Heart left ventricle (tissue), 16 donors: ENCODE measurements at regions not wholly inside any gene's neighbourhood (a gene's known extent, or its start where the extent isn't known, plus 50 kb on each side); places are given as distances from the start of the nearest gene placed in this dataset.
"Not testable (repeated sequence)": the region's sequence is repeated elsewhere in the genome, so short reads cannot be mapped to it uniquely, and the experiment has no call there.

ENCODE experiments used
- ATAC-seq, 4 donors: fragments of 200-7000 bp; cut with Tn5 transposase; one replicate each; pipeline ENCODE4 v1.9.1; 2020 to 2022; ENCODE audit warnings: moderate library complexity in 4 of 4, mild to moderate bottlenecking in 3 of 4, moderate number of reproducible peaks in 1 of 4
- DNase-seq, 5 donors: peaks; one replicate each; pipeline ENCODE4 v3.0.0-alpha.2; 2020
- H3K27ac ChIP-seq, 12 donors: fragments of 200-600 bp; sonication (generic) in 4 of 12; one replicate each; pipeline versions ENCODE4 v1.5.0 to v1.8.0; 2016 to 2022; ENCODE audit warnings: mild to moderate bottlenecking in 2 of 12
- H3K27me3 ChIP-seq, 9 donors: fragments of 200-600 bp; sonication (generic) in 2 of 9; one replicate each; pipeline versions ENCODE4 v1.5.1 to v1.8.0; 2016 to 2022; ENCODE audit warnings: mild to moderate bottlenecking in 3 of 9
- H3K36me3 ChIP-seq, 9 donors: fragments of 200-600 bp; sonication (generic) in 2 of 9; one replicate each; pipeline versions ENCODE4 v1.5.0 to v1.8.0; 2018 to 2022; ENCODE audit warnings: mild to moderate bottlenecking in 2 of 9
- H3K4me1 ChIP-seq, 12 donors: fragments of 200-600 bp; sonication (generic) in 4 of 12; one replicate each; pipeline versions ENCODE4 v1.5.0 to v1.8.0; 2016 to 2022; ENCODE audit warnings: mild to moderate bottlenecking in 3 of 12
- H3K4me3 ChIP-seq, 12 donors: fragments of 200-600 bp; sonication (generic) in 4 of 12; one replicate each; pipeline versions ENCODE4 v1.5.0 to v1.8.0; 2017 to 2022; ENCODE audit warnings: mild to moderate bottlenecking in 9 of 12, moderate library complexity in 4 of 12
- H3K9me3 ChIP-seq, 12 donors: fragments of 200-600 bp; sonication (generic) in 4 of 12; one replicate each; pipeline versions ENCODE4 v1.5.0 to v1.8.0; 2016 to 2022; ENCODE audit warnings: mild to moderate bottlenecking in 1 of 12
- POLR2A ChIP-seq, 2 donors: fragments of 450-650 bp; IDR thresholded peaks; one replicate each; pipeline ENCODE4 v1.6.1; 2017; ENCODE audit warnings: antibody characterized with exemption in 2 of 2, mild to moderate bottlenecking in 2 of 2, moderate library complexity in 2 of 2
- WGBS, 4 donors: extraction: QIAGEN DNeasy Blood & Tissue Kit in 2 of 4; methylation state at CpG; one replicate each; pipeline versions ENCODE4 v1.1.5 to v1.1.7; 2013 to 2018; 5-methylcytosine and 5-hydroxymethylcytosine counted together
- intact Hi-C, 10 donors: fragments of 100-400 bp; cut with DNase I; formaldehyde crosslinking; loops; one replicate each; pipeline versions ENCODE4 v1.11.1 to v1.14.2; 2022
- TF ChIP-seq, protein P1 (sequence below), 12 donors: fragments of 200-600 bp; sonication (generic) in 4 of 12; IDR thresholded peaks; one replicate each; pipeline versions ENCODE4 v1.5.0 to v1.8.0; 2018 to 2022; ENCODE audit warnings: antibody characterized with exemption in 12 of 12, mild to moderate bottlenecking in 5 of 12
- donor health status: ischemic (EF 13 %, LVEDD 7.1; RV severe dilation, severe dysfunction).
- donor health status: healthy with polysubstance abuse.
- donor health status: DM: no; HTN: yes; CAD: no.
- donor health status: DM: no; HTN: no; CAD: no.
- donor health status: ischemic (EF 25% LVEDD 6.9; RV normal size, moderate dysfunction).
- donor health status: ischemic (EF 25% LVEDD 5.7; RV mildly dilated, moderate dysfunction).
- donor health status: healthy.
- donor health status: DM: yes; HTN: yes; CAD: no.
- donor health status: ischemic (EF 35%, LVEDD 5.7; RV mildly dilated, moderate dysfunction).
- donor health status: nonischemic (EF 11% LVEDD 7.7; RV severe dilation, severe dysfunction).
- donor health status: DM: yes; HTN: yes; CAD: no.
- donor health status: PGD.
- donor health status: ischemic (EF 29% LVEDD 5.4; RV normal size, mild dysfunction).
- donor health status: nonischemic (EF 23%, LVEDD 6.1; RV moderate dilation, normal function).

DNA sequence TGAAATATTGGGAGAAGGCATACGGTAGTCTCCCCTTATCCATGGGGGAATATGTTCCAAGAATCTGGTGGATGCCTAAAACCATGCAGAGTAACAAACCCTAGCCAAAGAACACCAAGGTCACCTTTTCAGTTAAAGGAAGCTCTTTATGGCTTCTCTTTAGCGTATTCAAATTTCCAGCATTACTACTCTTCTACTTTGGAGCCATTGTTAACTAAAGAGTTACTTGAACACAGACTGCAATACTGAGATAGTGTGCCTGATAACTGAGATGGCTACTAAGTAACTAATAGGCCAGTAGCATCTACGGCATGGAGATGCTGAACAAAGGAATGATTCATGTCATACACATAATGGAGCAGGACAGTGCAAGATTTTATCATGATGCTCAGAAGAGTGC is 84.5 kb upstream of the SPEF2 start:
- H3K36me3 ChIP-seq: no peaks in the 10 kb centered on the region
- no peaks in the 10 kb centered on the region for H3K27me3 ChIP-seq
- no peak overlapping the region for H3K27ac ChIP-seq
- 85 to 89% (median 88%) methylated on average over 3 of the region's 3 CpGs for WGBS, 4 donors
- no peak for ATAC-seq
- no peaks in the 10 kb centered on the region for H3K4me1 ChIP-seq
- H3K4me3 ChIP-seq: no peak overlapping the region
- DNase-seq: no peak
- peaks cover 0 to 5% (median 0%) of the 10 kb centered on the region in 12 donors for H3K9me3 ChIP-seq
- intact Hi-C loops: no loop called here
- no peak for TF ChIP-seq POLR2A (IDR thresholded peaks at IDR 0.05)
- TF ChIP-seq, protein P1, sequence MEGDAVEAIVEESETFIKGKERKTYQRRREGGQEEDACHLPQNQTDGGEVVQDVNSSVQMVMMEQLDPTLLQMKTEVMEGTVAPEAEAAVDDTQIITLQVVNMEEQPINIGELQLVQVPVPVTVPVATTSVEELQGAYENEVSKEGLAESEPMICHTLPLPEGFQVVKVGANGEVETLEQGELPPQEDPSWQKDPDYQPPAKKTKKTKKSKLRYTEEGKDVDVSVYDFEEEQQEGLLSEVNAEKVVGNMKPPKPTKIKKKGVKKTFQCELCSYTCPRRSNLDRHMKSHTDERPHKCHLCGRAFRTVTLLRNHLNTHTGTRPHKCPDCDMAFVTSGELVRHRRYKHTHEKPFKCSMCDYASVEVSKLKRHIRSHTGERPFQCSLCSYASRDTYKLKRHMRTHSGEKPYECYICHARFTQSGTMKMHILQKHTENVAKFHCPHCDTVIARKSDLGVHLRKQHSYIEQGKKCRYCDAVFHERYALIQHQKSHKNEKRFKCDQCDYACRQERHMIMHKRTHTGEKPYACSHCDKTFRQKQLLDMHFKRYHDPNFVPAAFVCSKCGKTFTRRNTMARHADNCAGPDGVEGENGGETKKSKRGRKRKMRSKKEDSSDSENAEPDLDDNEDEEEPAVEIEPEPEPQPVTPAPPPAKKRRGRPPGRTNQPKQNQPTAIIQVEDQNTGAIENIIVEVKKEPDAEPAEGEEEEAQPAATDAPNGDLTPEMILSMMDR (IDR thresholded peaks at IDR 0.05): no peak

DNA sequence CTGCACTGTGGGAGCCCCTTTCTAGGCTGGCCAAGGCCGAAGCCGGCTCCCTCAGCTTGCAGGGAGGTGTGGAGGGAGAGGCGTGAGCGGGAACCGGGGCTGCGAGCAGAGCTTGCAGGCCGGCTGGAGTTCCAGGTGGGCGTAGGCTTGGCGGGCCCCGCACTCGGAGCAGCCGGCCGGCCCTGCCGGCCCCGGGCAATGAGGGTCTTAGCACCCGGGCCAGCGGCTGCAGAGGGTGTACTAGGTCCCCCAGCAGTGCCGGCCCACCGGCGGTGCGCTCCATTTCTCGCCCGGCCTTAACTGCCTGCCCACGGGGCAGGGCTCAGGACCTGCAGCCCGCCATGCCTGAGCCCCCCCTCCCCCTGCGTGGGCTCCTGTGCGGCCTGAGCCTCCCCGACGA is 86.1 kb upstream of the SPEF2 start:
- H3K36me3 ChIP-seq, H3K27me3 ChIP-seq, H3K27ac ChIP-seq, DNase-seq, intact Hi-C loops, ATAC-seq, H3K4me3 ChIP-seq, H3K9me3 ChIP-seq, H3K4me1 ChIP-seq: not testable (repeated sequence)
- WGBS, 4 donors: 92 to 94% (median 93%) methylated on average over 10 to 29 of the region's 29 CpGs; no CpG with 5 or more reads in 1 of the 4 donors

DNA sequence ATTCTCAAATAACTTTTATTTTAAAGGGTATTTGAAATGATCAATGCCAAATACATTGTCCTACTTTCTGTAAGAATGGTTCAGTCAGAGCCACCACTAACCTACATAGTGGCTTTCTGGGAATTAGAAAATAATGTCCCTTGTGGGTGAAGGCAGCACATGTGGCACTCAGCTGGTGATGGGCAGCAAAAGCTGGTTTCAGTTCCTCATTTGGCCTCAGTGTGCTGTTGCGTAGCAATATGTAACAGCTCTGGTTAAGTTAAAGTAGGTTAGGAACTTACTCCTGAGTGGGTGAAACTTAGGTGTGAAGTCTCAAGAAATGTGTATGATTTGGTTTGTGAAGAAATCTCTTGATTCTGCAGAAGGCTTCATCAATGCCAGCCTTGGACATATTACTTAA is 99.6 kb upstream of the SPEF2 start:
- Histone ChIP-seq H3K36me3 (no peaks in the 10 kb centered on the region), H3K4me3 (no peak overlapping the region), H3K9me3 (peaks cover 0 to 13% (median 0%) of the 10 kb centered on the region in 12 donors), H3K4me1 (no peaks in the 10 kb centered on the region), H3K27ac (no peak overlapping the region), H3K27me3 (no peaks in the 10 kb centered on the region)
- TF ChIP-seq, protein P1 (IDR thresholded peaks at IDR 0.05): no peak
- TF ChIP-seq POLR2A (IDR thresholded peaks at IDR 0.05): no peak
- ATAC-seq: no peak
- intact Hi-C loops: no loop called here
- DNase-seq: no peak
- 80 to 100% (median 88%) methylated on average over 1 of the region's 1 CpG for WGBS, 4 donors

DNA sequence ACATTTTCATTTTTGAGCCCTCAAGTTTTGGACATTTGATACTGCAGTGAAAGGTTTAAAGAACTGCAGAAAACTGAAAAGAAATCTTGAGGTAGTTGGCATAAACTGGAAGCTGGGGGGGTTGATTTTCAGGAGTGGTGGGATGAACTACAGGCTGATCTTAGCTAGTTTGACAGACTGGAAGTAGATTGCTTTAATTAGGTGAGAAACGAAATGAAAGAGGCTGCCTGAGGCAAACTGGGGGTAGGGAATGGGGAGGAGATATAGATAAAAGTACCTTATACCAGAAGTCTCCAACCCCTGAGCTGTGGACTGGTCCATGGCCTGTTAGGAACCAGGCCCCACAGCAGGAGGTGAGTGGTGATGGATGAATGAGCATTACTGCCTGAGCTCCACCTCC is 101.4 kb upstream of the SPEF2 start:
- H3K36me3 ChIP-seq: no peaks in the 10 kb centered on the region
- H3K9me3 ChIP-seq: peaks cover 0 to 13% (median 0%) of the 10 kb centered on the region in 12 donors
- ATAC-seq: no peak
- H3K4me1 ChIP-seq: no peaks in the 10 kb centered on the region
- WGBS, 4 donors: 27 to 35% (median 30%) methylated on average over 1 of the region's 1 CpG
- no peak for TF ChIP-seq POLR2A (IDR thresholded peaks at IDR 0.05)
- TF ChIP-seq, protein P1 (IDR thresholded peaks at IDR 0.05): no peak
- intact Hi-C loops: no loop called here
- no peaks in the 10 kb centered on the region for H3K27me3 ChIP-seq
- DNase-seq: no peak
- H3K27ac ChIP-seq: no peak overlapping the region
- H3K4me3 ChIP-seq: no peak overlapping the region

DNA sequence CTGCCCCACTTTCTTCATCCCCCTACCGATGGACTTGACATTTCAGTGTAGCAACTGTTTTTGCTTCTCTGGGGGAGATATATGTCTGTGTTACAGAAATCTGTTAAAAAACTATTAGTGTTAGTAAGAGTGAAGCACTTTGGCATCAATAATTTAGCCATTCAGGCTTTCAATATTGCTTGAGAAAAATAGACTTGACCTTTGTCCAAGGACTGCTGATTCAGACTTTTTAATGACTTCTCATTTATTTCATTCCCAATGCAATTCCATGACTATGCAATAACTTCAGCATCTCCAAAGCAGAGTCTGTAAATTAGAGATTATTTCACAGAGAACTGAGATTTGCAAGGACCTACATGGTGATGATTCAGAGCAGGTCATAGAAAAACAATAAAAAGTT is 104.1 kb upstream of the SPEF2 start:
- H3K9me3 ChIP-seq: peaks cover 0 to 21% (median 0%) of the 10 kb centered on the region in 12 donors
- H3K27me3 ChIP-seq: no peaks in the 10 kb centered on the region
- whole genome bisulfite sequencing, 4 donors: 89 to 99% (median 94%) methylated on average over 1 of the region's 1 CpG
- no peak overlapping the region for H3K4me3 ChIP-seq
- intact Hi-C loops: no loop called here
- no peak for DNase-seq
- H3K4me1 ChIP-seq: no peaks in the 10 kb centered on the region
- H3K36me3 ChIP-seq: no peaks in the 10 kb centered on the region
- no peak for ATAC-seq
- no peak for TF ChIP-seq POLR2A (IDR thresholded peaks at IDR 0.05)
- TF ChIP-seq, protein P1 (IDR thresholded peaks at IDR 0.05): no peak
- no peak overlapping the region for H3K27ac ChIP-seq
